ENCODE measurements at regions not wholly inside any gene's neighbourhood (a gene's known extent, or its start where the extent isn't known, plus 50 kb on each side); places are given as distances from the start of the nearest gene placed in this dataset.

- Histone ChIP-seq H3K9me3 (no peaks in the 10 kb centered on the region), H3K27ac (no peak overlapping the region)
- no peak for TF ChIP-seq POLR2AphosphoS5 (IDR thresholded peaks at IDR 0.05; ENCODE audit: insufficient read depth in 1 of 2, low read depth in 1 of 2)
- TF ChIP-seq CTCF (IDR thresholded peaks at IDR 0.05), result no peak
- TF ChIP-seq POLR2A (IDR thresholded peaks at IDR 0.05), result no peak
These were observed 998.9 kb downstream of the TLE1 start for GRCh38 chr9:80690349-80690939.

GRCh38 chr9:80679916-80680315 lies 1009.4 kb downstream of the TLE1 start:
- no peak overlapping the region for H3K27ac ChIP-seq

More at GRCh38 chr9:80690349-80690939, 998.9 kb downstream of the TLE1 start:
- intact Hi-C loops (cut with DNase I), result no loop called here
- Histone ChIP-seq H3K4me3 (no peak overlapping the region), H3K27me3 (no peaks in the 10 kb centered on the region), H3K36me3 (no peaks in the 10 kb centered on the region), H3K4me1 (no peaks in the 10 kb centered on the region)
- no peak for DNase-seq (ENCODE audit: extremely low spot score in 2 of 2)

GRCh38 chr9:80678906-80679305 lies 1010.4 kb downstream of the TLE1 start:
- H3K4me3 ChIP-seq, result no peak overlapping the region
- TF ChIP-seq POLR2AphosphoS5 (IDR thresholded peaks at IDR 0.05; ENCODE audit: insufficient read depth in 1 of 2, low read depth in 1 of 2), result no peak
- no peak for TF ChIP-seq POLR2A (IDR thresholded peaks at IDR 0.05)
- TF ChIP-seq CTCF (IDR thresholded peaks at IDR 0.05), result no peak
- H3K36me3 ChIP-seq, result no peaks in the 10 kb centered on the region
- no peak overlapping the region for H3K27ac ChIP-seq
- H3K9me3 ChIP-seq, result no peaks in the 10 kb centered on the region
- no peak for DNase-seq (ENCODE audit: extremely low spot score in 2 of 2)
- H3K4me1 ChIP-seq, result no peaks in the 10 kb centered on the region
- no peaks in the 10 kb centered on the region for H3K27me3 ChIP-seq
- intact Hi-C loops (cut with DNase I), result no loop called here

More at GRCh38 chr9:80679916-80680315, 1009.4 kb downstream of the TLE1 start:
- TF ChIP-seq POLR2A (IDR thresholded peaks at IDR 0.05) (no peak), CTCF (IDR thresholded peaks at IDR 0.05) (no peak), POLR2AphosphoS5 (IDR thresholded peaks at IDR 0.05; ENCODE audit: insufficient read depth in 1 of 2, low read depth in 1 of 2) (no peak)
- no peaks in the 10 kb centered on the region for H3K4me1 ChIP-seq
- H3K27me3 ChIP-seq, result no peaks in the 10 kb centered on the region
- intact Hi-C loops (cut with DNase I), result no loop called here
- DNase-seq (ENCODE audit: extremely low spot score in 2 of 2), result no peak
- H3K36me3 ChIP-seq, result no peaks in the 10 kb centered on the region
- H3K9me3 ChIP-seq, result no peaks in the 10 kb centered on the region
- H3K4me3 ChIP-seq, result no peak overlapping the region

- Histone ChIP-seq H3K27ac (no peak overlapping the region), H3K36me3 (no peaks in the 10 kb centered on the region), H3K27me3 (no peaks in the 10 kb centered on the region), H3K4me3 (no peak overlapping the region), H3K4me1 (no peaks in the 10 kb centered on the region), H3K9me3 (no peaks in the 10 kb centered on the region)
- intact Hi-C loops (cut with DNase I), result no loop called here
- no peak for DNase-seq (ENCODE audit: extremely low spot score in 2 of 2)
- TF ChIP-seq POLR2A (IDR thresholded peaks at IDR 0.05), result no peak
- no peak for TF ChIP-seq CTCF (IDR thresholded peaks at IDR 0.05)
- TF ChIP-seq POLR2AphosphoS5 (IDR thresholded peaks at IDR 0.05; ENCODE audit: insufficient read depth in 1 of 2, low read depth in 1 of 2), result no peak
These were observed 1015.9 kb downstream of the TLE1 start for GRCh38 chr9:80673496-80673895.

- intact Hi-C loops (cut with DNase I), result no loop called here
- Histone ChIP-seq H3K4me3 (no peak overlapping the region), H3K27me3 (no peaks in the 10 kb centered on the region), H3K36me3 (no peaks in the 10 kb centered on the region), H3K4me1 (no peaks in the 10 kb centered on the region), H3K9me3 (no peaks in the 10 kb centered on the region), H3K27ac (no peak overlapping the region)
- DNase-seq (ENCODE audit: extremely low spot score in 2 of 2), result no peak
- TF ChIP-seq POLR2A (IDR thresholded peaks at IDR 0.05), result no peak
- TF ChIP-seq CTCF (IDR thresholded peaks at IDR 0.05), result no peak
- TF ChIP-seq POLR2AphosphoS5 (IDR thresholded peaks at IDR 0.05; ENCODE audit: insufficient read depth in 1 of 2, low read depth in 1 of 2), result no peak
These were observed 1023.9 kb downstream of the TLE1 start for GRCh38 chr9:80665479-80665878.

All from vagina (tissue), 2 donors.